ENCODE measurements at regions not wholly inside any gene's neighbourhood (a gene's known extent, or its start where the extent isn't known, plus 50 kb on each side); places are given as distances from the start of the nearest gene placed in this dataset.
"Not testable (repeated sequence)": the region's sequence is repeated elsewhere in the genome, so short reads cannot be mapped to it uniquely, and the experiment has no call there.

DNA sequence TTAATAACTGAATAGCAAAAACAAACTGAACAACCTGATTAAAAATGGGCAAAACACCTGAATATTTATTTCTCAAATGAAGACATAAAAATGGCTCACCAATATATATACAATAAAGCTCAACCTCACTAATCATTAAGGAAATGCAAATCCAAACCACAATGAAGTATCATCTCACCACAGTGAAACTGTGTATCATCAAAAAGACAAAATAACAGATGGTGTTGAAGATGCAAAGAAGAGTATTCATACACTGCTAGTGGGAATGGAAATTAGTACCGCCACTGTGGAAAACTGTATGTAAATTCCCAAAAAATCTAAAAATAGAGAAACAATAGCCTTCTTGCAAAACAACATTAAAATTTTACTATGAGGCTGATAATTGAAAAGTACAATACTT is 1660.1 kb upstream of the B3GALT2 start:
- Histone ChIP-seq H3K27ac (no peak overlapping the region), H3K4me1 (no peaks in the 10 kb centered on the region), H3K9me3 (no peaks in the 10 kb centered on the region), H3K4me3 (no peak overlapping the region), H3K27me3 (no peaks in the 10 kb centered on the region), H3K36me3 (no peaks in the 10 kb centered on the region)
- no peak for DNase-seq (ENCODE audit: low spot score in 2 of 2)
- TF ChIP-seq POLR2AphosphoS5 (IDR thresholded peaks at IDR 0.05) = no peak
- 98% methylated on average over 1 of the region's 1 CpG for WGBS

DNA sequence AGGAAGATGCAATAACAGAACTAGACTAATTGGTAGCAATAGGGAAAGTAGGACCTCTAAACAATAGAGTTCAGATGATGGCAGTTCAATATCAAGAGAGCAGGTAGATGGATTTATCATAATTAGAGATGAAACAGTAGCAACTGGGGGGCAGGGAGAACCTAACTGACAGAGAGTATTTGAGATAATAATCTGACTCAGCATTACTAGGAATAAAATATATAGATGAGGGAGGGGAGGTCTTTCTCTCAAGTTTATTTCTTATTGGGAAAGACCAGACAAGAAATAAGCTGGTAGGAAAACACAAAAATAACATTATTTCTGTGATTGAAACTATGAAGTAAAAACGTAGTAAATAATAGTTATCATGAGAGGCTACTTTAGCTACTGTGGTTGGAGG is 1656.7 kb upstream of the B3GALT2 start:
- TF ChIP-seq POLR2A (IDR thresholded peaks at IDR 0.05) = no peak
- TF ChIP-seq, protein P1, sequence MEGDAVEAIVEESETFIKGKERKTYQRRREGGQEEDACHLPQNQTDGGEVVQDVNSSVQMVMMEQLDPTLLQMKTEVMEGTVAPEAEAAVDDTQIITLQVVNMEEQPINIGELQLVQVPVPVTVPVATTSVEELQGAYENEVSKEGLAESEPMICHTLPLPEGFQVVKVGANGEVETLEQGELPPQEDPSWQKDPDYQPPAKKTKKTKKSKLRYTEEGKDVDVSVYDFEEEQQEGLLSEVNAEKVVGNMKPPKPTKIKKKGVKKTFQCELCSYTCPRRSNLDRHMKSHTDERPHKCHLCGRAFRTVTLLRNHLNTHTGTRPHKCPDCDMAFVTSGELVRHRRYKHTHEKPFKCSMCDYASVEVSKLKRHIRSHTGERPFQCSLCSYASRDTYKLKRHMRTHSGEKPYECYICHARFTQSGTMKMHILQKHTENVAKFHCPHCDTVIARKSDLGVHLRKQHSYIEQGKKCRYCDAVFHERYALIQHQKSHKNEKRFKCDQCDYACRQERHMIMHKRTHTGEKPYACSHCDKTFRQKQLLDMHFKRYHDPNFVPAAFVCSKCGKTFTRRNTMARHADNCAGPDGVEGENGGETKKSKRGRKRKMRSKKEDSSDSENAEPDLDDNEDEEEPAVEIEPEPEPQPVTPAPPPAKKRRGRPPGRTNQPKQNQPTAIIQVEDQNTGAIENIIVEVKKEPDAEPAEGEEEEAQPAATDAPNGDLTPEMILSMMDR (IDR thresholded peaks at IDR 0.05) = no peak
- TF ChIP-seq POLR2AphosphoS5 (IDR thresholded peaks at IDR 0.05) = no peak
- TF ChIP-seq EP300 (IDR thresholded peaks at IDR 0.05) = no peak
- Histone ChIP-seq H3K9me3 (no peaks in the 10 kb centered on the region), H3K4me3 (no peak overlapping the region), H3K27me3 (no peaks in the 10 kb centered on the region), H3K36me3 (no peaks in the 10 kb centered on the region), H3K4me1 (no peaks in the 10 kb centered on the region), H3K27ac (no peak overlapping the region)
- WGBS = 51% methylated on average over 1 of the region's 1 CpG
- DNase-seq (ENCODE audit: low spot score in 2 of 2) = no peak

DNA sequence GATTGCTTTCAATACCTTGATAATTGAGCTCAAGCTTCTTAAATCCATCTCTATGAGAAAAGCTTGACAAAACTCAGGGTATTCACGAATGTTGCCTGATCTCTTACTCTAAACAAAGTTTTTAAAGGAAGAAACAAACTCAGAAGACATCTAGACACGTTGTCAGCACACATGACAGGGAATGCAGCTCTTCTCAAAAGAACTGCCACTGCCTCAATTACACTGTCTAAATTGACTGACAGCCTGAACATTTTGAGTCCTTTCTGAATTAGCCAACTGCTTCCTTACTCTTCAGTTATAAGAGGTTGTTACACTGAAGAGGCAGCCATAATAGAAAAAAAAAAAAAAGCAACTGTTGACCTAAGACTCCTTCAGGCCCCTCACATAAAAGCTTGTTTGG is 1646.7 kb upstream of the B3GALT2 start:
- Histone ChIP-seq H3K4me1 (no peaks in the 10 kb centered on the region), H3K27ac (no peak overlapping the region), H3K4me3 (no peak overlapping the region), H3K27me3 (no peaks in the 10 kb centered on the region), H3K36me3 (no peaks in the 10 kb centered on the region), H3K9me3 (no peaks in the 10 kb centered on the region)
- DNase-seq (ENCODE audit: low spot score in 2 of 2) = no peak
- TF ChIP-seq EP300 (IDR thresholded peaks at IDR 0.05) (no peak), POLR2AphosphoS5 (IDR thresholded peaks at IDR 0.05) (no peak), POLR2A (IDR thresholded peaks at IDR 0.05) (no peak)
- TF ChIP-seq, protein P1 (IDR thresholded peaks at IDR 0.05) = no peak
- WGBS = 42% methylated on average over 2 of the region's 2 CpGs

DNA sequence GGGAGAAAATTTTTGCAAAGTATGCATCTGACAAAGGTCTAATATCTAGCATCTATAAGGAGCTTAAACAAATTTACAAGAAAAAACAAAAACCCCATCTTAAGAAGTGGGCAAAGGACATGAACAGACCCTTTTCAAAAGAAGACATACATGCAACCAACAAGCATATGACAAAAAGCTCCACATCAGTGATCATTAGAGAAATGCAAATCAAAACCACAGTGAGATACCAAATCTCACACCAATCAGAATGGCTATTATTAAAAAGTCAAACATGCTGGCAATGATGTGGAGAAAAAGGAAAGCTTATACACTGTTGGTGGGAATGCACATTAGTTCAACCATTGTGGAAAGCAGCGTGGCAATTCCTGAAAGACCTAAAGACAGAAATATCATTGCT is 1645.2 kb upstream of the B3GALT2 start:
- not testable (repeated sequence) for H3K9me3 ChIP-seq; DNase-seq (ENCODE audit: low spot score in 2 of 2); H3K36me3 ChIP-seq; H3K4me3 ChIP-seq; H3K27ac ChIP-seq; H3K27me3 ChIP-seq; H3K4me1 ChIP-seq
- WGBS = 77% methylated on average over 1 of the region's 1 CpG

DNA sequence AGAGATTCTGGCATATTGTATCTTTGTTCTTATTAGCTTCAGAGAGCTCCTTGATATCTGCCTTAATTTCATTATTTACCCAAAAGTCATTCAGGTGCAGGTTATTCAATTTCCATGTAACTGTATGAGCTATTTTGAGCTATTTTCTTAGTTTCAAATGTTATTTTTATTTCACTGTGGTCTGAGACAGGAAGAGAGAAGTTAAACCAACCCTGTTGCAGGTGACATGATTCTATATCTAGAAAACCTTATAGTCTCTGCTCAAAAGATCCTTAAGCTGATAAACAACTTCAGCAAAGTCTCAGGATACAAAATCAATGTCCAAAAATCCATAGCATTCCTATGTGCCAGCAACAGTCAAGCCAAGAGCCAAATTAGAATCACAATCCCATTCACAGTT is 1644.0 kb upstream of the B3GALT2 start:
- no peaks in the 10 kb centered on the region for H3K9me3 ChIP-seq
- TF ChIP-seq POLR2A (IDR thresholded peaks at IDR 0.05) (no peak), EP300 (IDR thresholded peaks at IDR 0.05) (no peak), POLR2AphosphoS5 (IDR thresholded peaks at IDR 0.05) (no peak)
- TF ChIP-seq, protein P1 (IDR thresholded peaks at IDR 0.05) = no peak
- DNase-seq (ENCODE audit: low spot score in 2 of 2) = no peak
- no peak overlapping the region for H3K27ac ChIP-seq
- no peaks in the 10 kb centered on the region for H3K36me3 ChIP-seq
- H3K27me3 ChIP-seq = no peaks in the 10 kb centered on the region
- no peaks in the 10 kb centered on the region for H3K4me1 ChIP-seq
- H3K4me3 ChIP-seq = no peak overlapping the region

DNA sequence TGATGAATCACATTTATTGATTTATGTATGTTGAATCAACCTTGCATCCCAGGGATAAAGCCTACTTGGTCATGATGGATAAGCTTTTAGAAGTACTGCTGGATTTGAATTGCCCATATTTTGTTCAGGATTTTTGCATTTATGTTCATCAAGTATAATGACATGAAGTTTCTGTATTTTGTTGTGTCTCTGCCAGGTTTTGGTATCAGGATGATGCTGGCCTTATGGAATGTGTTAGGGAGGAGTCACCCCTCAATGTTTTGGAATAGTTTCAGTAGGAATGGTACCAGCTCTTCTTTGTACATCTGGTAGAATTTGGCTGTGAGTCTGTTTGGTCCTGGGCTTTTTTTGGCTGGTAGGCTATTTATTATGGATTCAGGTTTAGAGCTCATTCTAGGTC is 1643.1 kb upstream of the B3GALT2 start:
- H3K4me3 ChIP-seq = no peak overlapping the region
- H3K36me3 ChIP-seq = no peaks in the 10 kb centered on the region
- no peaks in the 10 kb centered on the region for H3K9me3 ChIP-seq
- DNase-seq (ENCODE audit: low spot score in 2 of 2) = no peak
- no peaks in the 10 kb centered on the region for H3K4me1 ChIP-seq
- no peak overlapping the region for H3K27ac ChIP-seq
- H3K27me3 ChIP-seq = no peaks in the 10 kb centered on the region
- TF ChIP-seq POLR2AphosphoS5 (IDR thresholded peaks at IDR 0.05) (no peak), EP300 (IDR thresholded peaks at IDR 0.05) (no peak)
- TF ChIP-seq, protein P1 (IDR thresholded peaks at IDR 0.05) = no peak
